ENCODE measurements at regions not wholly inside any gene's neighbourhood (a gene's known extent, or its start where the extent isn't known, plus 50 kb on each side); places are given as distances from the start of the nearest gene placed in this dataset.

DNA sequence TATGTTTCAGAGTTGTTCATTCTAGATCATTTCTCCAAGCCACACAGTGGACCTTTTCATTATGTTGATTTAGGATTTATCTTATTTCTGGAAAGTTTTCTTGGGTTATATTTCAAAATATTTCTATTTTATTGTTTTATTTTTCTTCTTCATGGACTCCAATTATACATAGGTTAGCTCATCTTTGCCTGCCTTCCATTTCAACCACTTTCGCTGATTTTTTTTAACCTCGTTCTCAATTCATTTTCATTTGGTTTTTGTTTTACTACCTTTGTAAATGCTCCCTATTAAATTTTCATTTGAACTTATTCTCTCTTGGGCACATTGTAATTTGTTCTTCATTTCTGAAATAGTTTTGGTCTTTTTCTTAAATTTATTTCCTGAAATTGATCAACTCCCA lies 169.0 kb upstream of the PITX1 start:
- TF ChIP-seq, protein P1, sequence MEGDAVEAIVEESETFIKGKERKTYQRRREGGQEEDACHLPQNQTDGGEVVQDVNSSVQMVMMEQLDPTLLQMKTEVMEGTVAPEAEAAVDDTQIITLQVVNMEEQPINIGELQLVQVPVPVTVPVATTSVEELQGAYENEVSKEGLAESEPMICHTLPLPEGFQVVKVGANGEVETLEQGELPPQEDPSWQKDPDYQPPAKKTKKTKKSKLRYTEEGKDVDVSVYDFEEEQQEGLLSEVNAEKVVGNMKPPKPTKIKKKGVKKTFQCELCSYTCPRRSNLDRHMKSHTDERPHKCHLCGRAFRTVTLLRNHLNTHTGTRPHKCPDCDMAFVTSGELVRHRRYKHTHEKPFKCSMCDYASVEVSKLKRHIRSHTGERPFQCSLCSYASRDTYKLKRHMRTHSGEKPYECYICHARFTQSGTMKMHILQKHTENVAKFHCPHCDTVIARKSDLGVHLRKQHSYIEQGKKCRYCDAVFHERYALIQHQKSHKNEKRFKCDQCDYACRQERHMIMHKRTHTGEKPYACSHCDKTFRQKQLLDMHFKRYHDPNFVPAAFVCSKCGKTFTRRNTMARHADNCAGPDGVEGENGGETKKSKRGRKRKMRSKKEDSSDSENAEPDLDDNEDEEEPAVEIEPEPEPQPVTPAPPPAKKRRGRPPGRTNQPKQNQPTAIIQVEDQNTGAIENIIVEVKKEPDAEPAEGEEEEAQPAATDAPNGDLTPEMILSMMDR (IDR thresholded peaks at IDR 0.05 in 4 of 5, conservative IDR thresholded peaks at IDR 0.05 in 1 of 5), result no peak
- TF ChIP-seq POLR2A (IDR thresholded peaks at IDR 0.05), result no peak
